IMR-90 (cell line): ENCODE measurements at regions not wholly inside any gene's neighbourhood (a gene's known extent, or its start where the extent isn't known, plus 50 kb on each side); places are given as distances from the start of the nearest gene placed in this dataset.

Experiments
- ATAC-seq: fragments of 200-7000 bp; cut with Tn5 transposase; 2 replicates; pipeline ENCODE4 v1.9.1; 2020; ENCODE audit warnings: low read depth, mild to moderate bottlenecking, moderate library complexity
- BruUV-seq: library from RNA; stranded (reverse); fragments of 400-500 nt; replicated peaks from 2 replicates; lab custom pipeline; 2021; lab: Mats Ljungman, UMichigan
- CTCF ChIA-PET: fragments of 300-600 bp; formaldehyde crosslinking; extraction: SDS; loops from one replicate; lab custom pipeline; 2021; ENCODE audit warnings: antibody characterized with exemption; lab: Yijun Ruan, JAX
- POLR2A ChIA-PET: fragments of 300-600 bp; sonication (Branson Sonifier 250); formaldehyde crosslinking; loops from one replicate; lab custom pipeline; 2022; ENCODE audit warnings: antibody characterized with exemption; ENCODE audit not compliant: unreplicated experiment; lab: Charles Lee
- DNase-seq: peaks from one replicate; pipeline ENCODE4 v3.0.0; 2013
- H2AFZ ChIP-seq: replicated peaks from 2 replicates; pipeline ENCODE3; 2013; ENCODE audit warnings: low read length, mild to moderate bottlenecking; ENCODE audit not compliant: poor library complexity
- H2AK5ac ChIP-seq: 2 replicates; pipeline ENCODE4 v1.6.1; 2013; ENCODE audit warnings: low read depth, low read length, inconsistent platforms
- H2AK9ac ChIP-seq: replicated peaks from 2 replicates; pipeline ENCODE3; 2013; ENCODE audit warnings: mild to moderate bottlenecking, low read depth, low read length, moderate library complexity; ENCODE audit not compliant: poor library complexity
- H2BK120ac ChIP-seq: 2 replicates; pipeline ENCODE4 v1.6.1; 2013; ENCODE audit warnings: low read depth, low read length, inconsistent platforms
- H2BK15ac ChIP-seq: 3 replicates; pipeline ENCODE4 v1.6.1; 2013; ENCODE audit warnings: low read depth, low read length, inconsistent platforms
- H2BK20ac ChIP-seq: 2 replicates; pipeline ENCODE4 v1.6.1; 2013; ENCODE audit warnings: low read depth, mild to moderate bottlenecking, inconsistent platforms, low read length, moderate library complexity
- H2BK5ac ChIP-seq: 2 replicates; pipeline ENCODE4 v1.6.1; 2013; ENCODE audit warnings: mild to moderate bottlenecking, low read depth, low read length, inconsistent platforms; ENCODE audit not compliant: poor library complexity, severe bottlenecking
- H3K14ac ChIP-seq: replicated peaks from 2 replicates; pipeline ENCODE4 v1.6.1; 2013; ENCODE audit warnings: low read depth, low read length, inconsistent platforms
- H3K18ac ChIP-seq: 2 replicates; pipeline ENCODE4 v1.6.1; 2013; ENCODE audit warnings: low read depth, low read length, control low read depth
- H3K23ac ChIP-seq: 2 replicates; pipeline ENCODE4 v1.6.1; 2013; ENCODE audit warnings: low read depth, low read length, inconsistent platforms
- H3K27ac ChIP-seq: 2 replicates; pipeline ENCODE4 v1.5.1; 2013; ENCODE audit warnings: mild to moderate bottlenecking, control low read depth, low read length; ENCODE audit not compliant: insufficient read depth
- H3K27me3 ChIP-seq: 2 replicates; pipeline ENCODE4 v1.6.1; 2013; ENCODE audit warnings: low read length; ENCODE audit not compliant: control insufficient read depth, insufficient read depth
- H3K36me3 ChIP-seq: 2 replicates; pipeline ENCODE4 v1.6.1; 2013; ENCODE audit warnings: low read length, mixed read lengths; ENCODE audit not compliant: control insufficient read depth, insufficient read depth
- H3K4ac ChIP-seq: 2 replicates; pipeline ENCODE4 v1.6.1; 2013; ENCODE audit warnings: low read depth, low read length, inconsistent platforms
- H3K4me1 ChIP-seq: 2 replicates; pipeline ENCODE4 v1.6.1; 2013; ENCODE audit warnings: low read length, mixed read lengths; ENCODE audit not compliant: control insufficient read depth, insufficient read depth
- H3K4me2 ChIP-seq: 2 replicates; pipeline ENCODE4 v1.6.1; 2013; ENCODE audit warnings: low read depth, mild to moderate bottlenecking, control low read depth, low read length, moderate library complexity
- H3K4me3 ChIP-seq: 2 replicates; pipeline ENCODE4 v1.5.1; 2013; ENCODE audit warnings: low read depth, mild to moderate bottlenecking, control low read depth, low read length, moderate library complexity; ENCODE audit not compliant: insufficient read depth
- H3K56ac ChIP-seq: 2 replicates; pipeline ENCODE4 v1.6.1; 2013; ENCODE audit warnings: low read length, inconsistent platforms; ENCODE audit not compliant: insufficient read depth; ENCODE audit errors: extremely low read depth
- H3K79me1 ChIP-seq, 2 experiments: 2 replicates each; pipeline ENCODE4 v1.6.1; 2013; ENCODE audit warnings: low read length in 2 of 2, inconsistent platforms in 1 of 2, low read depth in 1 of 2
- H3K9ac ChIP-seq: 2 replicates; pipeline ENCODE4 v1.6.1; 2013; ENCODE audit warnings: low read depth, low read length, control low read depth
- H3K9me1 ChIP-seq: 2 replicates; pipeline ENCODE4 v1.6.1; 2013; ENCODE audit warnings: low read length, inconsistent platforms; ENCODE audit not compliant: insufficient read depth
- H3K9me3 ChIP-seq: 2 replicates; pipeline ENCODE4 v1.6.1; 2013; ENCODE audit warnings: low read length; ENCODE audit not compliant: control insufficient read depth, insufficient read depth
- H4K20me1 ChIP-seq: 2 replicates; pipeline ENCODE4 v1.6.1; 2013; ENCODE audit warnings: low read length, inconsistent platforms; ENCODE audit not compliant: insufficient read depth
- H4K5ac ChIP-seq: 2 replicates; pipeline ENCODE4 v1.6.1; 2013; ENCODE audit warnings: mild to moderate bottlenecking, low read depth, low read length, control low read depth
- H4K8ac ChIP-seq, 2 experiments: 2 replicates each; pipeline ENCODE4 v1.6.1; 2013; ENCODE audit warnings: low read depth in 2 of 2, low read length in 2 of 2, control low read depth in 1 of 2, inconsistent platforms in 1 of 2
- H4K91ac ChIP-seq: 2 replicates; pipeline ENCODE4 v1.6.1; 2013; ENCODE audit warnings: low read depth, low read length, inconsistent platforms; ENCODE audit not compliant: insufficient read depth
- CEBPB ChIP-seq: IDR thresholded peaks from 2 replicates; pipeline ENCODE4 v1.6.1; 2012; ENCODE audit warnings: low read depth, low read length, improper control_type of control experiment
- CHD1 ChIP-seq: IDR thresholded peaks from 2 replicates; pipeline ENCODE4 v1.6.1; 2012; ENCODE audit warnings: low read depth, low read length, improper control_type of control experiment
- FOS ChIP-seq: fragments of 150-350 bp; IDR thresholded peaks from 2 replicates; pipeline ENCODE4 v1.6.1; 2016; ENCODE audit warnings: low read depth, low read length
- MAFK ChIP-seq: IDR thresholded peaks from 2 replicates; pipeline ENCODE4 v1.6.1; 2012; ENCODE audit warnings: low read depth, low read length, improper control_type of control experiment
- MXI1 ChIP-seq: IDR thresholded peaks from 2 replicates; pipeline ENCODE4 v1.6.1; 2012; ENCODE audit warnings: low read depth, mild to moderate bottlenecking, low read length, moderate library complexity, borderline replicate concordance
- RFX5 ChIP-seq: IDR thresholded peaks from 2 replicates; pipeline ENCODE4 v1.8.0; 2012; ENCODE audit warnings: low read depth, mild to moderate bottlenecking, low read length, moderate library complexity
- SMC3 ChIP-seq: fragments of 150-350 bp; IDR thresholded peaks from 2 replicates; pipeline ENCODE4 v1.6.1; 2016; ENCODE audit warnings: low read depth, mild to moderate bottlenecking, antibody characterized with exemption, low read length, moderate library complexity
- WGBS, 2 experiments: methylation state at CpG; one replicate each; pipeline versions ENCODE4 v1.1.5 to v1.1.7; 2013; ENCODE audit warnings: missing lambda C conversion rate in 2 of 2; ENCODE audit not compliant: insufficient read length in 1 of 2; ENCODE audit errors: extremely low coverage in 2 of 2; 5-methylcytosine and 5-hydroxymethylcytosine counted together
- dilution Hi-C: fragments of 300-500 bp; cut with HindIII; formaldehyde crosslinking; loops from one replicate; pipeline ENCODE4 v1.14.3; 2018; ENCODE audit warnings: low sequenced_read_pairs; ENCODE audit not compliant: unreplicated experiment
- in situ Hi-C: fragments of 300-500 bp; cut with MboI; formaldehyde crosslinking; loops from 3 replicates; pipeline ENCODE4 v1.14.3; 2019; ENCODE audit warnings: low sequenced_read_pairs, inconsistent platforms, mixed read lengths
- intact Hi-C: fragments of 100-400 bp; cut with micrococcal nuclease; formaldehyde crosslinking; loops from 2 replicates; pipeline ENCODE4 v1.10.0; 2022
- TF ChIP-seq, protein P1 (sequence below): conservative IDR thresholded peaks from 2 replicates; pipeline ENCODE4 v1.5.1; 2012; ENCODE audit warnings: mild to moderate bottlenecking, low read depth, low read length, improper control_type of control experiment

DNA sequence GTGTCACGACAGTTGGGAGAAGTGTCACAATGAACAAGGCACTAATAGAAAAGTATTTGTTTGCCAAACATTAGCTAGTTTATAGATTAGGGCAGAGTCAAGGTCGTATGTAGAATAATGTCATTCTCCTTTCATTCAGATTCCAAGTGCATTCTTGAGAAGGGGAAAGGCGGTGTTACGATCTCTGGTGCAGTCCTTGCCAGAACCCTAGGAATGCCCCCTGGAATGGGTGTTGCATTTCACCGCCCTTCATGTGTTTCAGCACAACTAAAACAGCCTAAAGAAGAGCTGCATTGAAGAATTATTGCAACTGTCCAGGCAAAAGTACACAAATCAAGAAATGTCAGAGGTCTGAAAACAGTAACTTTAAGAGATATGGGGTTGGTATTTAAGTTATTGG is 721.0 kb upstream of the WWC1 start:
- H2AFZ ChIP-seq: no peak overlapping the region
- no CpG with 5 or more reads among the region's 5 CpGs for WGBS, 2 experiments
- no peak overlapping the region for H2BK20ac ChIP-seq
- H3K9me1 ChIP-seq: no peaks in the 10 kb centered on the region
- H3K4me3 ChIP-seq: no peak overlapping the region
- H3K18ac ChIP-seq: no peak overlapping the region
- no peak overlapping the region for H4K91ac ChIP-seq
- H4K8ac ChIP-seq: no peak overlapping the region
- no peak overlapping the region for H2AK9ac ChIP-seq
- no peaks in the 10 kb centered on the region for H3K79me1 ChIP-seq
- H4K20me1 ChIP-seq: no peaks in the 10 kb centered on the region
- no peak overlapping the region for H3K9ac ChIP-seq
- no peak for DNase-seq
- no peak overlapping the region for H3K27ac ChIP-seq
- in situ Hi-C loops (loop anchor here (25.0 kb wide), 1 partner anchor 1933 kb away; no protein-coding TSS in a partner anchor), dilution Hi-C loops (no loop called here), intact Hi-C loops (no loop called here)
- ATAC-seq: no peak
- no peak overlapping the region for H3K23ac ChIP-seq
- H3K36me3 ChIP-seq: no peaks in the 10 kb centered on the region
- no TSS peak for BruUV-seq
- H3K4ac ChIP-seq: no peak overlapping the region
- CTCF ChIA-PET: no interaction called here
- no peak overlapping the region for H2BK15ac ChIP-seq
- POLR2A ChIA-PET: no interaction called here
- no peak overlapping the region for H2BK120ac ChIP-seq
- TF ChIP-seq CHD1 (no peak), CEBPB (no peak), MAFK (no peak), RFX5 (no peak), FOS (no peak), MXI1 (no peak), SMC3 (no peak)
- TF ChIP-seq, protein P1, sequence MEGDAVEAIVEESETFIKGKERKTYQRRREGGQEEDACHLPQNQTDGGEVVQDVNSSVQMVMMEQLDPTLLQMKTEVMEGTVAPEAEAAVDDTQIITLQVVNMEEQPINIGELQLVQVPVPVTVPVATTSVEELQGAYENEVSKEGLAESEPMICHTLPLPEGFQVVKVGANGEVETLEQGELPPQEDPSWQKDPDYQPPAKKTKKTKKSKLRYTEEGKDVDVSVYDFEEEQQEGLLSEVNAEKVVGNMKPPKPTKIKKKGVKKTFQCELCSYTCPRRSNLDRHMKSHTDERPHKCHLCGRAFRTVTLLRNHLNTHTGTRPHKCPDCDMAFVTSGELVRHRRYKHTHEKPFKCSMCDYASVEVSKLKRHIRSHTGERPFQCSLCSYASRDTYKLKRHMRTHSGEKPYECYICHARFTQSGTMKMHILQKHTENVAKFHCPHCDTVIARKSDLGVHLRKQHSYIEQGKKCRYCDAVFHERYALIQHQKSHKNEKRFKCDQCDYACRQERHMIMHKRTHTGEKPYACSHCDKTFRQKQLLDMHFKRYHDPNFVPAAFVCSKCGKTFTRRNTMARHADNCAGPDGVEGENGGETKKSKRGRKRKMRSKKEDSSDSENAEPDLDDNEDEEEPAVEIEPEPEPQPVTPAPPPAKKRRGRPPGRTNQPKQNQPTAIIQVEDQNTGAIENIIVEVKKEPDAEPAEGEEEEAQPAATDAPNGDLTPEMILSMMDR: no peak
- no peak overlapping the region for H3K56ac ChIP-seq
- no peak overlapping the region for H2AK5ac ChIP-seq
- H4K5ac ChIP-seq: no peak overlapping the region
- H2BK5ac ChIP-seq: no peak overlapping the region
- no peak overlapping the region for H3K14ac ChIP-seq
- H3K27me3 ChIP-seq: peaks cover 13% of the 10 kb centered on the region
- H3K4me2 ChIP-seq: no peak overlapping the region
- H3K4me1 ChIP-seq: no peaks in the 10 kb centered on the region
- no peaks in the 10 kb centered on the region for H3K9me3 ChIP-seq
